Neuronal stem cell (in vitro differentiated cells): ENCODE measurements at regions not wholly inside any gene's neighbourhood (a gene's known extent, or its start where the extent isn't known, plus 50 kb on each side); places are given as distances from the start of the nearest gene placed in this dataset.

Experiments used
- DNase-seq: peaks from one replicate; pipeline ENCODE4 v3.0.0-alpha.2; 2013; ENCODE audit warnings: low spot score
- H2AFZ ChIP-seq: one replicate; pipeline ENCODE4 v1.6.1; 2013; ENCODE audit warnings: mild to moderate bottlenecking, low read length, inconsistent platforms
- H2AK5ac ChIP-seq: 2 replicates; pipeline ENCODE4 v1.6.1; 2013; ENCODE audit warnings: low read depth, mild to moderate bottlenecking, inconsistent platforms, low read length, moderate library complexity, mixed read lengths
- H2BK120ac ChIP-seq: 2 replicates; pipeline ENCODE4 v1.6.1; 2013; ENCODE audit warnings: low read depth, mild to moderate bottlenecking, inconsistent platforms, low read length, moderate library complexity, mixed read lengths
- H2BK12ac ChIP-seq: one replicate; pipeline ENCODE4 v1.6.1; 2013; ENCODE audit warnings: low read length, inconsistent platforms
- H2BK15ac ChIP-seq: 2 replicates; pipeline ENCODE4 v1.6.1; 2013; ENCODE audit warnings: mild to moderate bottlenecking, low read length, inconsistent platforms, mixed read lengths
- H2BK5ac ChIP-seq: one replicate; pipeline ENCODE4 v1.6.1; 2013; ENCODE audit warnings: inconsistent platforms, mild to moderate bottlenecking, low read length, moderate library complexity
- H3K14ac ChIP-seq: one replicate; pipeline ENCODE4 v1.6.1; 2013; ENCODE audit warnings: low read length, inconsistent platforms
- H3K18ac ChIP-seq: 2 replicates; pipeline ENCODE4 v1.6.1; 2013; ENCODE audit warnings: low read length, inconsistent platforms
- H3K23ac ChIP-seq: 2 replicates; pipeline ENCODE4 v1.6.1; 2013; ENCODE audit warnings: low read depth, mild to moderate bottlenecking, mixed read lengths, low read length, inconsistent platforms; ENCODE audit not compliant: poor library complexity
- H3K27ac ChIP-seq: replicated peaks from 3 replicates; pipeline ENCODE4 v1.5.1; 2013; ENCODE audit warnings: low read length, inconsistent platforms
- H3K27me3 ChIP-seq, 3 experiments: 2 replicates each; pipeline ENCODE4 v1.6.1; 2013; ENCODE audit warnings: low read length in 3 of 3, mild to moderate bottlenecking in 2 of 3, inconsistent platforms in 1 of 3, low read depth in 1 of 3, mixed read lengths in 1 of 3, moderate library complexity in 1 of 3; ENCODE audit not compliant: control insufficient read depth in 3 of 3, insufficient read depth in 3 of 3
- H3K36me3 ChIP-seq, 2 donors: replicated peaks in 1 of 2; 2 replicates each; pipeline ENCODE4 v1.6.1; 2013; ENCODE audit warnings: low read length in 2 of 2; ENCODE audit not compliant: control insufficient read depth in 2 of 2, insufficient read depth in 2 of 2
- H3K4ac ChIP-seq: 2 replicates; pipeline ENCODE4 v1.6.1; 2013; ENCODE audit warnings: inconsistent platforms, mild to moderate bottlenecking, low read length, moderate library complexity
- H3K4me1 ChIP-seq, 2 donors: 1 replicate in 1 of 2; 2 replicates in 1 of 2; pipeline ENCODE4 v1.6.1; 2013; ENCODE audit warnings: low read length in 2 of 2, low read depth in 1 of 2; ENCODE audit not compliant: control insufficient read depth in 2 of 2, insufficient read depth in 1 of 2
- H3K4me2 ChIP-seq: one replicate; pipeline ENCODE4 v1.6.1; 2013; ENCODE audit warnings: mild to moderate bottlenecking, low read length, inconsistent platforms; ENCODE audit not compliant: insufficient read depth, poor library complexity, severe bottlenecking
- H3K4me3 ChIP-seq, 2 donors: 2 replicates each; pipeline ENCODE4 v1.5.1; 2013; ENCODE audit warnings: low read length in 2 of 2, mild to moderate bottlenecking in 2 of 2, inconsistent platforms in 1 of 2, moderate library complexity in 1 of 2
- H3K79me1 ChIP-seq: one replicate; pipeline ENCODE4 v1.6.1; 2013; ENCODE audit warnings: low read depth, mild to moderate bottlenecking, inconsistent platforms, low read length, moderate library complexity
- H3K9ac ChIP-seq: one replicate; pipeline ENCODE4 v1.6.1; 2013; ENCODE audit warnings: mild to moderate bottlenecking, low read depth, low read length, inconsistent platforms; ENCODE audit not compliant: poor library complexity
- H3K9me3 ChIP-seq, 2 donors: replicated peaks in 1 of 2; 2 replicates each; pipeline versions ENCODE3 to v1.6.1; 2013; ENCODE audit warnings: low read length in 2 of 2, mild to moderate bottlenecking in 2 of 2, inconsistent platforms in 1 of 2, low read depth in 1 of 2, mixed read lengths in 1 of 2, moderate library complexity in 1 of 2; ENCODE audit not compliant: control insufficient read depth in 2 of 2, insufficient read depth in 1 of 2
- H4K8ac ChIP-seq: one replicate; pipeline ENCODE4 v1.6.1; 2013; ENCODE audit warnings: low read depth, mild to moderate bottlenecking, inconsistent platforms, low read length, moderate library complexity
- H4K91ac ChIP-seq: one replicate; pipeline ENCODE4 v1.6.1; 2013; ENCODE audit warnings: low read length, low read depth, mild to moderate bottlenecking, inconsistent platforms; ENCODE audit not compliant: poor library complexity
- WGBS, 2 donors: extraction: QIAGEN DNeasy Blood & Tissue Kit; methylation state at CpG; one replicate each; pipeline ENCODE4 v1.1.7; 2013; ENCODE audit warnings: missing lambda C conversion rate in 2 of 2, mixed read lengths in 1 of 2; ENCODE audit not compliant: insufficient read length in 2 of 2, insufficient replicate concordance in 1 of 2; ENCODE audit errors: extremely low coverage in 2 of 2; 5-methylcytosine and 5-hydroxymethylcytosine counted together

- Histone ChIP-seq H2BK5ac (no peak overlapping the region), H2AK5ac (no peak overlapping the region), H2BK12ac (no peak overlapping the region), H2BK15ac (no peak overlapping the region), H4K91ac (no peak overlapping the region), H3K27ac (no peak overlapping the region), H3K79me1 (no peaks in the 10 kb centered on the region), H3K27me3 (no peaks in the 10 kb centered on the region), H2AFZ (no peak overlapping the region), H3K9ac (no peak overlapping the region), H2BK120ac (no peak overlapping the region), H4K8ac (no peak overlapping the region), H3K36me3 (no peaks in the 10 kb centered on the region), H3K4me3 (no peak overlapping the region), H3K4me2 (no peak overlapping the region), H3K23ac (no peak overlapping the region), H3K14ac (no peak overlapping the region), H3K9me3 (no peaks in the 10 kb centered on the region), H3K4ac (no peak overlapping the region), H3K18ac (no peak overlapping the region), H3K4me1 (no peaks in the 10 kb centered on the region)
- DNase-seq: no peak
Observed at GRCh38 chr5:30117135-30117534, 1076.4 kb upstream of the CDH6 start.

GRCh38 chr5:30113542-30113941 is 1079.9 kb upstream of the CDH6 start:
- Histone ChIP-seq H2AK5ac (no peak overlapping the region), H3K4me1 (no peaks in the 10 kb centered on the region), H2BK120ac (no peak overlapping the region), H3K23ac (no peak overlapping the region), H3K27me3 (no peaks in the 10 kb centered on the region), H4K8ac (no peak overlapping the region), H3K4ac (no peak overlapping the region), H2BK5ac (no peak overlapping the region), H3K18ac (no peak overlapping the region), H4K91ac (no peak overlapping the region), H2AFZ (no peak overlapping the region), H3K4me2 (no peak overlapping the region), H2BK15ac (no peak overlapping the region), H2BK12ac (no peak overlapping the region), H3K27ac (no peak overlapping the region), H3K79me1 (no peaks in the 10 kb centered on the region), H3K36me3 (no peaks in the 10 kb centered on the region), H3K9me3 (no peaks in the 10 kb centered on the region), H3K9ac (no peak overlapping the region), H3K4me3 (no peak overlapping the region), H3K14ac (no peak overlapping the region)
- WGBS, 2 donors: no CpG with 5 or more reads among the region's 4 CpGs
- DNase-seq: no peak

GRCh38 chr5:30112867-30113266 is 1080.6 kb upstream of the CDH6 start:
- Histone ChIP-seq H3K36me3 (no peaks in the 10 kb centered on the region), H4K8ac (no peak overlapping the region), H2BK120ac (no peak overlapping the region), H3K4me2 (no peak overlapping the region), H3K9ac (no peak overlapping the region), H3K23ac (no peak overlapping the region), H3K9me3 (no peaks in the 10 kb centered on the region), H3K4me1 (no peaks in the 10 kb centered on the region), H3K27me3 (no peaks in the 10 kb centered on the region), H2BK5ac (no peak overlapping the region), H3K79me1 (no peaks in the 10 kb centered on the region), H2BK12ac (no peak overlapping the region), H3K18ac (no peak overlapping the region), H3K4me3 (no peak overlapping the region), H3K27ac (no peak overlapping the region), H4K91ac (no peak overlapping the region), H3K14ac (no peak overlapping the region), H2AK5ac (no peak overlapping the region), H2BK15ac (no peak overlapping the region), H2AFZ (no peak overlapping the region), H3K4ac (no peak overlapping the region)
- no CpG with 5 or more reads among the region's 2 CpGs for WGBS, 2 donors
- no peak for DNase-seq

DNA sequence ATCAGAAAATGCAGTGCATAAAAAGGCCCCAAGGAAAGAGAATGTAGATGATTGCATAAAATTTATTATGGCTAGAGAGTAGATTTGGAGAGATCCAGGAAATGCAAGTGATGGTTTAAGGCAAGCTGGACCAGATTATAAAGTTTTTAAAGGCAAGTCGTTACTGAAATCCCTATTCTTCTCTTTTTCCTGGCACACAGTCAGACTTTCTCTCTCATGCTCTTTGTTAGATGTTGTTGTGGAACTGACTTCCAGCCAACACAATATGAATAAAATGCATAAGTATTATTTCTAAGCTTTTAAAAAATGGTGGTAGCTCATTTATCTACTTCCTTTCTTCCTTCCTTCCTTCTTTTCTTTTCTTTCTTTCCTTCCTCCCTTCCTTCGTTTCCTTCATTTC is 1085.4 kb upstream of the CDH6 start:
- Histone ChIP-seq H2BK12ac (no peak overlapping the region), H4K8ac (no peak overlapping the region), H3K36me3 (no peaks in the 10 kb centered on the region), H4K91ac (no peak overlapping the region), H3K23ac (no peak overlapping the region), H3K4ac (no peak overlapping the region), H3K18ac (no peak overlapping the region), H2BK15ac (no peak overlapping the region), H3K9me3 (no peaks in the 10 kb centered on the region), H3K4me2 (no peak overlapping the region), H3K79me1 (no peaks in the 10 kb centered on the region), H2AFZ (no peak overlapping the region), H3K27me3 (no peaks in the 10 kb centered on the region), H2BK120ac (no peak overlapping the region), H3K14ac (no peak overlapping the region), H3K27ac (no peak overlapping the region), H3K9ac (no peak overlapping the region), H2BK5ac (no peak overlapping the region), H3K4me1 (no peaks in the 10 kb centered on the region), H3K4me3 (no peak overlapping the region), H2AK5ac (no peak overlapping the region)
- WGBS, 2 donors: no CpG with 5 or more reads among the region's 2 CpGs
- DNase-seq: no peak
